Activated naive CD8-positive, alpha-beta T cell treated with anti-CD3 and anti-CD28 coated beads, Interleukin-2, amount 10 ng/mL, durations not matched to agents 7 days and 5 days (primary cell): ENCODE measurements at regions not wholly inside any gene's neighbourhood (a gene's known extent, or its start where the extent isn't known, plus 50 kb on each side); places are given as distances from the start of the nearest gene placed in this dataset.

ENCODE experiments used
- ATAC-seq: fragments of 150-1000 bp; cut with Tn5 transposase; one replicate; pipeline ENCODE4 v1.10.0; 2021; ENCODE audit warnings: low read depth, moderate library complexity
- POLR2A ChIA-PET: fragments of 350-600 bp; sonication (Branson Sonifier 250); formaldehyde crosslinking; loops from one replicate; lab custom pipeline; 2021; ENCODE audit warnings: antibody characterized with exemption; lab: Charles Lee
- DNase-seq: peaks from one replicate; pipeline ENCODE4 v3.0.0; 2021
- H3K27ac Mint-ChIP-seq: one replicate; pipeline ENCODE4 v1.8.0; 2022; ENCODE audit warnings: mild to moderate bottlenecking, mixed read lengths
- H3K27me3 Mint-ChIP-seq: one replicate; pipeline ENCODE4 v1.8.0; 2022; ENCODE audit warnings: mild to moderate bottlenecking, moderate library complexity, mixed read lengths
- H3K36me3 Mint-ChIP-seq: one replicate; pipeline ENCODE4 v1.8.0; 2021; ENCODE audit warnings: mild to moderate bottlenecking, mixed read lengths
- H3K4me1 Mint-ChIP-seq: one replicate; pipeline ENCODE4 v1.8.0; 2021; ENCODE audit warnings: mixed read lengths
- H3K4me3 Mint-ChIP-seq: one replicate; pipeline ENCODE4 v1.8.0; 2022; ENCODE audit warnings: mild to moderate bottlenecking, moderate library complexity, mixed read lengths
- H3K9me3 Mint-ChIP-seq: one replicate; pipeline ENCODE4 v1.8.0; 2021; ENCODE audit warnings: mixed read lengths

DNA sequence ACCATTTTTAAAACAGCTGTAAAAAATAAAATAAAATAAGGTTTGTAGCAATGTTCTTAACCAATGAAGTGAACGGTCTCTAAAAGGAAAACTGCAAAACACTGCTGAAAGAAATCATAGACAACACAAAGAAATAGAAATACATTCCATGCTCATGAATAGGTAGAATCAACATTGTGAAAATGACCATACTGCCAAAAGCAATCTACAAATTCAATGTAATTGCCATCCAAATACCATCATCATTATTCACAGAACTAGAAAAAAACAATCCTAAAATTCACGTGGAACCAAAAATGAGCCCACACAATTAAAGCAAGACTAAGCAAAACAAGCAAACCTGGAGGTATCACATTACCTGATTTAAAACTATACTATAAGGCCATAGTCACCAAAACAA, 67.6 kb upstream of the RGMB start:
- no peaks in the 10 kb centered on the region for H3K36me3 Mint-ChIP-seq
- no peaks in the 10 kb centered on the region for H3K4me1 Mint-ChIP-seq
- H3K4me3 Mint-ChIP-seq = no peak overlapping the region
- peaks cover 11% of the 10 kb centered on the region for H3K9me3 Mint-ChIP-seq
- no peaks in the 10 kb centered on the region for H3K27me3 Mint-ChIP-seq
- ATAC-seq (no peak), DNase-seq (no peak)
- POLR2A ChIA-PET = no interaction called here
- H3K27ac Mint-ChIP-seq = no peak overlapping the region

DNA sequence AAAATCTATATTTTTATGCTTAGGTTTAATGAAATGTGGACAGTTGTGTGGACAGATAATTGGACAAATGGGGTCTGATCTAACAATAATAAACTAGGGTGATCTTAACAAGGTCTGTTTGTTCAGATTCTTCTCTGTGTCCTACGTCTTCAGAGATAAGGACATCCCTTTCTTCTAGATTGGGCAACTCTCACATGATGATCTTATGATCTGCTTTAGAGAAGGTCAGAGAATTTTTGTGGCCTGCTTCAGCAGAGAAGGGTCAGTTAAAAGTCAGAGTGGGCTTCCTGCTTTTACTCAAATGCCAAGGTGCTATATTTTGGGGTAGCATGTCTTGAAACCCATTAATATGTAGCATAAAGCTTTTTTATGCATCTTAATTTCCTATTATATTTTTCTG, 63.8 kb upstream of the RGMB start:
- no peak overlapping the region for H3K4me3 Mint-ChIP-seq
- no peaks in the 10 kb centered on the region for H3K4me1 Mint-ChIP-seq
- no peaks in the 10 kb centered on the region for H3K36me3 Mint-ChIP-seq
- H3K9me3 Mint-ChIP-seq = no peaks in the 10 kb centered on the region
- H3K27ac Mint-ChIP-seq = no peak overlapping the region
- POLR2A ChIA-PET = no interaction called here
- ATAC-seq (no peak), DNase-seq (no peak)
- no peaks in the 10 kb centered on the region for H3K27me3 Mint-ChIP-seq

- DNase-seq (no peak), ATAC-seq (no peak)
- Mint-ChIP-seq H3K27me3 (no peaks in the 10 kb centered on the region), H3K27ac (no peak overlapping the region), H3K36me3 (no peaks in the 10 kb centered on the region), H3K9me3 (no peaks in the 10 kb centered on the region), H3K4me3 (no peak overlapping the region), H3K4me1 (no peaks in the 10 kb centered on the region)
- POLR2A ChIA-PET = no interaction called here
These were observed 60.4 kb upstream of the RGMB start for GRCh38 chr5:98713027-98713426.

GRCh38 chr5:98713856-98714255, 59.6 kb upstream of the RGMB start:
- no peak for ATAC-seq
- no peak overlapping the region for H3K27ac Mint-ChIP-seq
- no peak for DNase-seq
- H3K27me3 Mint-ChIP-seq = no peaks in the 10 kb centered on the region
- POLR2A ChIA-PET = no interaction called here
- H3K4me3 Mint-ChIP-seq = no peak overlapping the region
- H3K9me3 Mint-ChIP-seq = no peaks in the 10 kb centered on the region
- no peaks in the 10 kb centered on the region for H3K36me3 Mint-ChIP-seq
- no peaks in the 10 kb centered on the region for H3K4me1 Mint-ChIP-seq

GRCh38 chr5:98714710-98715288, 58.7 kb upstream of the RGMB start:
- Mint-ChIP-seq H3K36me3 (no peaks in the 10 kb centered on the region), H3K27ac (no peak overlapping the region), H3K4me3 (no peak overlapping the region), H3K9me3 (peaks cover 4% of the 10 kb centered on the region), H3K27me3 (no peaks in the 10 kb centered on the region), H3K4me1 (no peaks in the 10 kb centered on the region)
- ATAC-seq (no peak), DNase-seq (no peak)
- POLR2A ChIA-PET = no interaction called here

DNA sequence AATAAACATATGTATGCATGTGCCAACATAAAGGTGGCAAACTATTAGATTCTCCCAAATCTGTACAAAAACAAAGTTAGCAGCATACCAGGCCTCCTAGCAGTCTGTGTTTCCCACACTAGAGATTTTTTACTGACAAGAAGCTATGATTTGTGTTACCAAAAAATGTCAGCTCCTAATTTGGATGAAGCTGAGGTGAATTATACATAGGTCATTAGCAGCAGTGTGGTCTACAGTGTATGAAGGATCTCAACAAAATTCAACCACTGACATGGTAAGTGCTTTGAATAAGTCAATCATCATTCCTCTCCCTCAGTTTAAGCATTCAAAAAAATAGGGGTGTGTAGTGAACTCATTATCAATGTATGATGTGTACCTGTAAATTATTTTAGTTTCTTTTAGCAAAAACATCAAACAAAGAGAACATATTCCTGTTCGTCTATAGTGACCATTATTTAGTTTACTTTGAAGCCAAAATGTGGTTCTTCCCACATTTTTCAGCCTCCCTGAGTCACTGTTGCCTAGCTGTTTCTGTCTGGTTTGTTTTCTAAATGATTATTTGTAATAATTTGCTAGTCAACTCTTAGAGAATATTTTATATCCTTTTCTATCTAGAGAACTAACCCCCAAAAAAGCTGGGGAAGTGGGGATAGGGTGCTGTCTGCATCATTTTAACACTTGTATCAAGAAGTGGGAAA, 52.1 kb upstream of the RGMB start:
- Mint-ChIP-seq H3K27me3 (peaks cover 3% of the 10 kb centered on the region), H3K4me3 (no peak overlapping the region), H3K9me3 (peaks cover 4% of the 10 kb centered on the region), H3K4me1 (no peaks in the 10 kb centered on the region), H3K36me3 (no peaks in the 10 kb centered on the region), H3K27ac (no peak overlapping the region)
- DNase-seq = no peak
- POLR2A ChIA-PET = no interaction called here
- ATAC-seq = no peak

- no peaks in the 10 kb centered on the region for H3K4me1 Mint-ChIP-seq
- POLR2A ChIA-PET = no interaction called here
- DNase-seq = no peak
- H3K27me3 Mint-ChIP-seq = peaks cover 3% of the 10 kb centered on the region
- ATAC-seq = no peak
- H3K36me3 Mint-ChIP-seq = no peaks in the 10 kb centered on the region
- H3K9me3 Mint-ChIP-seq = peaks cover 4% of the 10 kb centered on the region
- no peak overlapping the region for H3K27ac Mint-ChIP-seq
- H3K4me3 Mint-ChIP-seq = no peak overlapping the region
These were observed 51.3 kb upstream of the RGMB start for GRCh38 chr5:98722188-98722587.

GRCh38 chr5:98723061-98723460, 50.4 kb upstream of the RGMB start:
- Mint-ChIP-seq H3K9me3 (peaks cover 4% of the 10 kb centered on the region), H3K4me3 (no peak overlapping the region), H3K36me3 (no peaks in the 10 kb centered on the region), H3K27me3 (peaks cover 7% of the 10 kb centered on the region), H3K27ac (no peak overlapping the region), H3K4me1 (no peaks in the 10 kb centered on the region)
- DNase-seq (no peak), ATAC-seq (no peak)
- POLR2A ChIA-PET = no interaction called here
